ENCODE measurements at regions not wholly inside any gene's neighbourhood (a gene's known extent, or its start where the extent isn't known, plus 50 kb on each side); places are given as distances from the start of the nearest gene placed in this dataset.

- no peak for DNase-seq (ENCODE audit: low read depth in 4 of 4, low spot score in 3 of 4)
Measured at GRCh38 chr11:59302991-59303390, 55.7 kb upstream of the OR5AN1 start.

DNA sequence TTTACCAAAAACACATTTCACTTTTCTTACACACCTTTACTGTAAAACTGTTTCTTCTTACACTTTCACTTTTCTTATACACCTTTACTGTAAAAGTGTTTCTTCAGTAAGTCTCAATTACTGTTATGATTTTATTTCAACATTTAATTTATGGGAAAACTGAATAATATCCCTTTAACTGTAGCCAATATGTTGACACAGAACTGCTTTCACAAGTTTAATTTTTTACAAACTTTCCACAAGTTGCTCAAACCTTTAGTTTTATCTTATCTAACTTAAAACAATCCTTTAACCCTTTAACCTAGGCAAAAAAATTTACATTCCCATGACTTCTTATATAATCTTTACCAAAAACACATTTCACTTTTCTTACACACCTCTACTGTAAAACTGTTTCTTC is 63.3 kb upstream of the OR5AN1 start:
- DNase-seq (ENCODE audit: low read depth in 4 of 4, low spot score in 3 of 4): no peak

DNA sequence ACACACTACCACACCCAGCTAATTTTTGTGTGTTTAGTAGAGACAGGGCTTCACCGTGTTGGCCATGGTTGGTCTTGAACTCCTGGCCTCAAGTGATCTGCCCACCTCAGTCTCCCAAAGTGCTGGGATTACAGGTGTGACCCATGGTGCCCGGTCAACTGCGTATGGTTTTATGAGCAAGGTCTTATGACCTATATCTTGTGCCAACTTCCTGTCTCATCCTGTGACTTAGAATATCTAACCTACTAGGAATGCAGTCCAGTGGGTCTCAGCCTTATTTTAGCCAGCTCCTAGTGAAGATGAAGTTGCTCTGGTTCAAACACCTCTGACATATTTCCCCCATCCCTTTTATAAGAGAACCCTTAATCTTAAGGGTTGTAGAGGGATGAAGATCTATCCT is 66.1 kb upstream of the OR5AN1 start:
- DNase-seq (ENCODE audit: low read depth in 4 of 4, low spot score in 3 of 4): no peak

- DNase-seq (ENCODE audit: low read depth in 4 of 4, low spot score in 3 of 4): no peak
Measured at GRCh38 chr11:59291228-59291627, 67.5 kb upstream of the OR5AN1 start.

DNA sequence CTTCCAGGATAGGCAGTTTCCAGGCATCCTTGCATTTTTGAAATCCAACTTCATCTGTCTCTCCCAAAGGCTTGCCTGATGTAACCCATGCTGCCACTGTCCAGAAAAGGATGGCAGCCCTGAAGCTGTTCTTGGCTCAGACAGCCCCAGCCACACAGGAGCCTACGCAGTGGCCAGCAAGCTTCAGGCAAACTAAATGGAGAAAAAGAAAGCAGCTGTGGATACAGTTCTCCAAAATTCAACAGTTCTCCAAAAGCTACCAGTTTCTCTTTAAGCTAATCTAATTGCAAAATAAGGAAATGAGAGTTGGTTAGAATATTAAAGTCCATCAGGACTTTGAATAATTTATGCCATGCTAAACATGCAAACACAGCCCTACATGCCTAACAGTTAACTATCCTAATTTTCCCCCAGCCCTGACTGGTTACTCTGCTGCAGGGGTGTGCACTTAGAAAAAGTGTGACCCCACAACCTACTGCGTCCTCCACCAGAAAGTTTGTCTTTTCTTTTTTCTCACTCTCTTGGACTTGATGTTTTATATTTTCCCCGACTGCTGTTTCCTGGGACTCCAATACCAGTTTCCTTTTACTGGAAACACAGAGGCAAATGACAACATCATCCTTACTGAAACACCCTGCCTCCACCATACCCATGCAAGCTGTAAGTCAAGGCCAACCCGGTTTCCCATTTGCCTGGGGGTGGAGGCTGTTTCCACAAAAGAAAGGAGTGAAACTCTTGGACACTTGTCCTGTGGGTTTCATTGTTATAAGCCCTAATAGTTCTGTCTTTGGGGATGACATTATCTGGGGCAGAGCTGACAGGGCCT is 69.1 kb upstream of the OR5AN1 start:
- DNase-seq (ENCODE audit: low read depth in 4 of 4, low spot score in 3 of 4): no peak

GRCh38 chr11:59285716-59286260 is 72.9 kb upstream of the OR5AN1 start:
- no peak for DNase-seq (ENCODE audit: low read depth in 4 of 4, low spot score in 3 of 4)

- no peak for DNase-seq (ENCODE audit: low read depth in 4 of 4, low spot score in 3 of 4)
Measured at GRCh38 chr11:59284773-59285129, 72.0 kb upstream of the MPEG1 start.

DNA sequence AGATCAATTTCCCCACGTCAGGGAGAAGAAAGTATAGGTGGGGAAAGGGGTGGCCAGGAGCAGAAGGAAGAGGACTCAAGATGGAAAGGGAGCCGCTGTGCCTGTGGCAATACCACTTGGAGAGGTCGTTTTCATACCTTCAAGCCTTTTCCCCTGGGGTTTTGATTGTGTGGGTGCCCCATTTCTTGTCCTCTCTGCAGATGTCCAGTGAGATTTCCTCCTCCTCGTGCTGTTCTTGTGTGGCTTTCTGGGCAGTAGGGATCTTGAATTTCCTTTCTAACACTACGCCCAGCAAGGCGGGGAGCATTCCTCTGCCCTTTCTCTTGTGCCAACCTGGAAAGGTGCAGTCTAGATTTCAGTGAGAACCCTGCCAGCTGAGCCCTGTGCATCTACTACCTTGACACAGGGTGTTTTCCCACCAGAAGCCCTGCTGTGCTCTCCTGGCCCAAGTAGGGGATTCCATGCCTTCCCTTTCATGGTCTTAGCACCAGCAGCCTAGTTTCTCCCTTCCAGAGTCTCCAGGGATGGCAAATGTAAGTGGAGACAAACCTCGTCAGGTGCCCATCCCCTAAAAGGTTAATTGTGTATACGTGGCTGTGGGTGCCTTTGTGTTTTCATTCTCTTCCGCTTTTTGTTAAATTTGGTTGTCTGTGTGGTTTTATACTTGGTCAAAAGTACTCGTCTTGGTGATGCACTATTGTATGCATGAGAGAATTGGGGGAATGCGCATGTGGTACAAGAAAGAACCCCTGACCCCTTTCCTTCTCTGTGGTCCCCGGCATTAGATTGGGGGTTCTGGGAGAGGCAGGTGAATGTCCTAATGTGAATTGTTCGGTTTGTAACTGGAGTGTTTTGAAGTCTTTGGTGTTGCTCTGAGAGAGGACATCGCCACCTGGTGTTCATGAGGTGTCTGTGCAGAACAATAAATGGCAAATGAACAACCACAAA is 71.4 kb upstream of the MPEG1 start:
- peak; percentile 8 to 32 (median 18) for DNase-seq (ENCODE audit: low read depth in 4 of 4, low spot score in 3 of 4)

DNA sequence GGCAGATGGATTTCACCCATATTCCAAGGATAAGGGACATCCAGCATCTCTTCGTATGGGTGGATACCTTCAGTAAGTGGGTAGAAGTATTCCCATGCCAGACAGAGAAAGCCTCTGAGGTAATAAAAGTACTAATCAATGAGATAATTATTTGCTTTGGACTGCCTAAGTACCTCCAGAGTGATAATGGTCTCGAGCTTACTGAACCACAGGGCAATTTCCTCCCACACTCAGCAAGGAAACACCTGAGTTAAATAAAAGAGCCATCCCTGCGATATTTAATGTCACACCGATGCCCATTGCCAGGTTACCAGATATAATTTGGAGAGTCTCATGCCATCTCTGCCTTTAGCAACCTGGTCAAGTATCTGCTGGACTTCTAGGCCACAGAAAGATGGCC is 70.6 kb upstream of the MPEG1 start:
- no peak for DNase-seq (ENCODE audit: low read depth in 4 of 4, low spot score in 3 of 4)

DNA sequence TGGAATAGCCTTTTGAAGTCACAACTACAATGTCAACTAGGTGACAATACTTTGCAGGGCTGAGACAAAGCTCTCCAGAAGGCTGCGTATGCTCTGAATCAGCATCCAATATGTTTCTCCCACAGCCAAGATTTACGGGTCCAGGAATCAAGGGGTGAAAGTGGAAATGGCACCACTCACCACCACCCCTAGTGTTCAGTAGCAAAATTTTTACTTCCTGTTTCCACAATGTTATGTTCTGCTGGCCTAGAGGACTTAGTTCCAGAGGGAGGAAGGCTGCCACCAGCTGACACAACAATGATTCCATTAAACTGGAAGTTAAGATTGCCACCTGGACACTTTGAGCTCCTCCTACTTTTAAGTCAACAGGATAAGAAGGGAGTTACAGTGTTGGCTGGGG is 68.5 kb upstream of the MPEG1 start:
- DNase-seq (ENCODE audit: low read depth in 4 of 4, low spot score in 3 of 4): no peak

GRCh38 chr11:59273373-59273841 is 60.7 kb upstream of the MPEG1 start:
- DNase-seq (ENCODE audit: low read depth in 4 of 4, low spot score in 3 of 4): no peak

- DNase-seq (ENCODE audit: low read depth in 4 of 4, low spot score in 3 of 4): no peak
Measured at GRCh38 chr11:59272771-59273372, 60.1 kb upstream of the MPEG1 start.

DNA sequence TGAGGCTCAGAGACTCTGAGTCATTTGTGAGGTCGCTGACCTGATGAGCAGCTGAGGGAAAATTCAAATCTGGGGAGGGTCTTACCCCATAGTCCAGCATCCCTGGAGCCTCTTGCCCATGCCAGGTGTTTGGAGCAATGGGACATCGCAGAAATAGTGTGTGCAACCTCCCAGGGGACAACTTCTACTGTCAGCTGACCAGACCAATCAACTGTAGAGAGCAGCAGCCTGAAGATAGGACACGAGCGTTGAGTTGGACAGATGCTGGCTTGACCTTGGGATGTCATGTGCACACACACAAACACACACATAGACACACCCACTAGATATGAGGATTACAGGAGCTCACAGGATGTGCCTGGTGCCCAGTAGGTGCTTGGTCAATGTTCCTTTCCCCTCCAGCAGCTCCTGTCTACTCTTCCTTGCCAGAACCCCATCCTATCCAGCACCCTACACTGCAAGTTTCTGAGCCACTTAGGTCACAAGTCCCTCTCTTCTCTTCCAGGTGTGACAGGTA is 59.1 kb upstream of the MPEG1 start:
- DNase-seq (ENCODE audit: low read depth in 4 of 4, low spot score in 3 of 4): no peak

DNA sequence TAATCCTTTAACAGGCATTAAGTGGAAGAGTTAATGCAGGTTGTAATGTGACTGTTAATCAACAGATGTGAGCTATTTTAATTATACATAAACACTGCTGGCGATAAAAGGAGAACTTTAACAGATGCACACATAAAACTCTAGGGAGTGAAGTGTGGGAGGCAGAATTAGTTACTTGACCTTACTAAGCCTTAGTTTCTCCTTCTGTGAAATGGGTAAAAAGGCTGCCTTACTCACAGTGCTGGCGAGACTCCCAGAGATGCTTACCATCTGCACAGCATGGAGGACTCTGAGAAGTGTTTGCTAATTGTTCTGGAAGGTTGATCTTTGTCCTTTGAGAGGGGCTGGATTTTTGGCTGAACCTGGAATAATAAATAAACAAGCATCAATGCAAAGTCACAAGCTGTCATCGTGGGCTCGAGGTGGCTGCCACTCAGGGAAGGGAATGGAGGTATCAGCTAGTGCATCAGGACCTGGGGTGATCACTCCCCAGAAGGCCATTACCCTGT is 58.6 kb upstream of the MPEG1 start:
- DNase-seq (ENCODE audit: low read depth in 4 of 4, low spot score in 3 of 4): no peak

DNA sequence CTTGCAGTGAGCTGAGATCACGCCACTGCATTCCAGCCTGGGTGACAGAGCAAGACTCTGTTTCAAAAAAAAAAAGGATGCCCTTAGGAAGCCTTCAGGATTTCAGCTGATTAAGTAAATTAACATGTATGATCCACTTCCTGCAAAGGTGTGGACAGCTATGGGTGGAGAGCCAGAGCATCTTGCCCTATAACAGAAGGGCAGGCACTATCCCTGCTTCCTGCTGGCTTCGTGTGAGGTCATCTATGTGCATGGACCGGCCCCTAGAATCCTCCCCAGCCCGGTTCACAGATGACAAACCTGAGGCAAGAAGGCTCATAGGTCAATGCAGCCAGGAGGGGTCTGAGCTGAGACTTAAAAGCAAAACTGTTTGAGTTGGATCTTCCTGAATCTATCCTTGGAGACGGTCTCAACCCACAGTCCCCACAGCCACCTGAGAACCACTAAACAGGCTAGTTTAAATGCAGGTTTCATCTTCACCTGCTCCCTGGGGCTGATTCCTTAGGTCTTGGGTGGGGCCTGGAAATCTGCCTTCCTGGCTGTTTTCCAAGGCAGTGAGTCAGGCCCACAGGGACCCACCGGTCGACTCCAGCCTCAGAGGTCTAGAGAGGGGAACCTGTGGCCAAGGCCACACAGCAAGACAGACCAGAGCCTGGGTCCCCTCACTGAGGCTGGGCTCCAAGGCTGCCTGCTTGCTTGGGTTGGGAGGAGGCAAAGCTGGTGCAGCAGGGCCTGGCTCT is 55.2 kb upstream of the MPEG1 start:
- no peak for DNase-seq (ENCODE audit: low read depth in 4 of 4, low spot score in 3 of 4)

DNA sequence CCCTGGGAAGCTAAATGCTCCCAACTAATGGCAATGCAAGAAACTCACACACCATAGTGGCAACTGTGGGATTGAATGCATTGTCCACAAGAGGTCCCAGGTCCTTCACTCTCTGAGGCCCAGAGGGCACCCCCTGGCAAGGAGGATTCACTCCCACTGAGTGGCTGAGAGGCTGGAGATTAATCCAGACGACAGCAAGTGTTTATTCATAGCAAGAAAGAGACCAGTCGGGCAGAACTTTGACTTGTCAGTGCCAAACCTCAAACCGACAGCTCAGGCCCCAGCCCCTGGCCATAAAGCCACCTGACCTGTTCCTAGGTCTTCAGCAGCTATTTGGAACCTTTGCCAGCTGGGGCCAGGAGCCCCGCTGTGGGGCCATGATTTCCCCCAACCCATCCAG is 54.5 kb upstream of the MPEG1 start:
- no peak for DNase-seq (ENCODE audit: low read depth in 4 of 4, low spot score in 3 of 4)

GRCh38 chr11:59266491-59266890 is 53.8 kb upstream of the MPEG1 start:
- no peak for DNase-seq (ENCODE audit: low read depth in 4 of 4, low spot score in 3 of 4)

DNA sequence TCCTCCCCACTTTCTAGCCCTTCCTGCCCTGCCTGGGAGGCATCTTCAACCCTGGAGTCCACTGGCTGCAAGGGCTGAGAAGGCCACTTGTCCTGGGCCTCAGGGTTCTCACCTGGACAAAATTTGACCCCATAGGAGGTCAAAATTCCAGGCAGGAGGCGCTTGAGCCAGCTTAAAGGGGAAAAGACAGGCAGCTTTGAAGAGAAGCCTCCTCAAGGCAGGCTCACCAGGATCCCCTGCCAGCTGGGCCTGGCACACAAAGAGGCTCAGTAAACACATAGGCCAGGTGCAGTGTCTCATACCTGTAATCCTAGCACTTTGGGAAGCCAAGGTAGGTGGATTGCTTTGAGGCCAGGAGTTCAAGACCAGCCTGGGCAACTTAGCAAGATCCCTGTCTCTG is 53.0 kb upstream of the MPEG1 start:
- DNase-seq (ENCODE audit: low read depth in 4 of 4, low spot score in 3 of 4): no peak

DNA sequence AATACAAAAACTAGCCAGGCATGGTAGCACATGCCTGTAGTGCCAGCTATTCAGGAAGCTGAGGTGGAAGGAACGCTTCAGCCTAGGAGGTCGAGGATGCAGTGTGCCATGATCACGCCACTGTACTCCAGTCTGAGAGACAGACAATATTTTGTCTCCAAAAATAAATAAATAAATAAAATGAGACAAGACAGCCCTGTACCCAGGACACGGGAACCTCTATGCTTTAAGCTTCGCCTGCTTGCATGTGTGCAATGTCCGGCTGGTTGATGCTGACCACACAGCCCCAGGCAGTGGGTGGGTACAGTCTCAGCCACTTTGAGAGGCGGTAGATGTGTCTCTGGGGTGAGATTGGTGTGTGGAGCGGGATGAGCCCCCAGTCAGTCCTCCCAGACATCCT is 52.0 kb upstream of the MPEG1 start:
- no peak for DNase-seq (ENCODE audit: low read depth in 4 of 4, low spot score in 3 of 4)
